ENCODE measurements at regions not wholly inside any gene's neighbourhood (a gene's known extent, or its start where the extent isn't known, plus 50 kb on each side); places are given as distances from the start of the nearest gene placed in this dataset.

DNA sequence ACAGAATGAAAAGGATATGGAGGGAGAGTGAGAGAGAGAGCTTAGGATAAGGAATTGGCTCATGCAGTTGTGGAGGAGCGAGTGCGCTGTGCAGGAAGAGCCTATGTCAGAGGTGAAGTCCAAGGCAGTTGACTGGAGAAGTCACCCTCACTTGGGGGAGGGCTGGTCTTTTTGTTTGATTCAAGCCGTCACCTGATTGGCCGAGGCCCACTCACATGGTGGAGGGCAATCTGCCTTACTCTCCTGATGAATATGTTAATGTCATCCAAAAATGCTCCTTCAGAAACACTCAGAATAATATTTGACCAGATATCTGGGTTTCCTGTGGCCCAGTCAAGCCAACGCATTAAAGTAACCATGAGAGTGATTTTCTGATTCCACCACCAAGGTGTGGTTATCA, 131.7 kb downstream of the KATNIP start:
- no peaks in the 10 kb centered on the region for H3K79me1 ChIP-seq (ENCODE audit: insufficient read depth, low read depth, low read length, poor library complexity, severe bottlenecking)
- no peaks in the 10 kb centered on the region for H3K79me2 ChIP-seq (ENCODE audit: insufficient read depth, low read length)
- no peak overlapping the region for H2BK20ac ChIP-seq (ENCODE audit: low read depth, low read length, poor library complexity, severe bottlenecking)
- Mint-ChIP-seq H3K36me3 (ENCODE audit: insufficient read depth in 1 of 3, low read depth in 3 of 3) (peaks cover 11 to 35% (median 26%) of the 10 kb centered on the region in 3 experiments), H3K9me3 (no peaks in the 10 kb centered on the region), H3K4me1 (peaks cover 5 to 14% of the 10 kb centered on the region in 2 experiments), H3K27ac (peak overlapping the region in 1 of 3 experiments; percentile 14; a peak in 2 of 7 replicates), H3K4me3 (no peak overlapping the region; a peak in 1 of 5 replicates), H3K27me3 (ENCODE audit: low read depth) (no peaks in the 10 kb centered on the region)
- no peak overlapping the region for H4K5ac ChIP-seq (ENCODE audit: insufficient read length, low read depth, low read length)
- H3K23ac ChIP-seq (ENCODE audit: insufficient read length, low read depth, low read length) = no peak overlapping the region
- H4K20me1 ChIP-seq (ENCODE audit: control insufficient read depth, insufficient read depth, insufficient read length) = no peaks in the 10 kb centered on the region
- H4K8ac ChIP-seq (replicated peaks; ENCODE audit: insufficient read length, low read depth, low read length) = no peak overlapping the region
- H2AK5ac ChIP-seq (ENCODE audit: insufficient read length, low read length) = no peak overlapping the region
- H2BK120ac ChIP-seq (ENCODE audit: low read depth, low read length, poor library complexity, severe bottlenecking) = no peak overlapping the region
- H2BK12ac ChIP-seq (ENCODE audit: insufficient read length, low read depth, low read length) = no peak overlapping the region
- H3K4me1 ChIP-seq (ENCODE audit: insufficient read depth, low read length) = no peaks in the 10 kb centered on the region
- no peak for DNase-seq
- no peaks in the 10 kb centered on the region for H3K27me3 ChIP-seq (ENCODE audit: insufficient read depth, low read length)
- H3K56ac ChIP-seq (ENCODE audit: insufficient read length, low read depth, low read length) = no peak overlapping the region
- no peak overlapping the region for H3K14ac ChIP-seq (ENCODE audit: insufficient read depth, low read length)
- TF ChIP-seq, protein P1, sequence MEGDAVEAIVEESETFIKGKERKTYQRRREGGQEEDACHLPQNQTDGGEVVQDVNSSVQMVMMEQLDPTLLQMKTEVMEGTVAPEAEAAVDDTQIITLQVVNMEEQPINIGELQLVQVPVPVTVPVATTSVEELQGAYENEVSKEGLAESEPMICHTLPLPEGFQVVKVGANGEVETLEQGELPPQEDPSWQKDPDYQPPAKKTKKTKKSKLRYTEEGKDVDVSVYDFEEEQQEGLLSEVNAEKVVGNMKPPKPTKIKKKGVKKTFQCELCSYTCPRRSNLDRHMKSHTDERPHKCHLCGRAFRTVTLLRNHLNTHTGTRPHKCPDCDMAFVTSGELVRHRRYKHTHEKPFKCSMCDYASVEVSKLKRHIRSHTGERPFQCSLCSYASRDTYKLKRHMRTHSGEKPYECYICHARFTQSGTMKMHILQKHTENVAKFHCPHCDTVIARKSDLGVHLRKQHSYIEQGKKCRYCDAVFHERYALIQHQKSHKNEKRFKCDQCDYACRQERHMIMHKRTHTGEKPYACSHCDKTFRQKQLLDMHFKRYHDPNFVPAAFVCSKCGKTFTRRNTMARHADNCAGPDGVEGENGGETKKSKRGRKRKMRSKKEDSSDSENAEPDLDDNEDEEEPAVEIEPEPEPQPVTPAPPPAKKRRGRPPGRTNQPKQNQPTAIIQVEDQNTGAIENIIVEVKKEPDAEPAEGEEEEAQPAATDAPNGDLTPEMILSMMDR (conservative IDR thresholded peaks at IDR 0.05) = no peak
- no peak overlapping the region for H4K91ac ChIP-seq (ENCODE audit: insufficient read length, low read depth, low read length)
- no peak overlapping the region for H2BK15ac ChIP-seq (ENCODE audit: low read depth, low read length)
- H2BK5ac ChIP-seq (ENCODE audit: insufficient read length, low read length) = no peak overlapping the region
- H3K27ac ChIP-seq (ENCODE audit: insufficient read length, low read depth, low read length) = no peak overlapping the region
- H2AFZ ChIP-seq (ENCODE audit: low read length) = no peak overlapping the region
- no CpG with 5 or more reads among the region's 5 CpGs for WGBS (ENCODE audit: extremely low coverage, insufficient read length, low lambda C conversion rate)
- H3T11ph ChIP-seq (ENCODE audit: low read length) = no peak overlapping the region
- no peaks in the 10 kb centered on the region for H3K23me2 ChIP-seq (ENCODE audit: insufficient read length, low read depth, low read length, poor library complexity, severe bottlenecking)
- no peaks in the 10 kb centered on the region for H3K9me3 ChIP-seq (ENCODE audit: control insufficient read depth, low read depth, low read length)
- no peak overlapping the region for H3K18ac ChIP-seq (ENCODE audit: insufficient read length, low read depth, low read length)
- H3K4me2 ChIP-seq (ENCODE audit: insufficient read depth, insufficient read length, low read length) = no peak overlapping the region
- H3K9ac ChIP-seq (ENCODE audit: extremely low read depth, insufficient read length, low read length) = no peak overlapping the region
- H3K4ac ChIP-seq (ENCODE audit: low read depth, low read length) = no peak overlapping the region
